ENCODE measurements at regions not wholly inside any gene's neighbourhood (a gene's known extent, or its start where the extent isn't known, plus 50 kb on each side); places are given as distances from the start of the nearest gene placed in this dataset.

DNA sequence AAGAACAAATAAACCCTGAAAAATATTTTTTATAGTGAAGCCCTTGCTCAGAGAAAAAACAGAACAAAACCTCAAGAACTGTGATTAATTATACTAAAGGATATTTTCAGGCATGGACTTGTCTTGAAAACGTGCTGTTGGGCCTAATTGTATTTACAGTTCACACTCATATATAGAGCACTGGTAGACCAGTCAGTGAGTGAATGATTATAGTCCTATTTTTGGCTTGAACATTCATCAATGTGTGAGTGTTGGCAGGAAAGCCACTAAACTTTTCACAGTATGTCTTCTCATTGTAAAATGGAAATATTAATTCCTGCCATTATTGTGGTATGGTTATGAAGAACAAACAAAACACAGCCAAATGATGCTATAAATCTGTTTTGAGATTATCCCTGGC lies 462.8 kb downstream of the KCNA4 start:
- FAIRE-seq, result no peak
- DNase-seq (ENCODE audit: insufficient read length, low spot score), result no peak
- TF ChIP-seq POLR2A (IDR thresholded peaks at IDR 0.05; ENCODE audit: low read depth, low read length) (no peak), SPI1 (IDR thresholded peaks at IDR 0.05; ENCODE audit: low read depth, low read length) (no peak), TAF1 (IDR thresholded peaks at IDR 0.05; ENCODE audit: low read depth, low read length) (no peak), POU2F2 (IDR thresholded peaks at IDR 0.05; ENCODE audit: low read depth, low read length) (no peak)

DNA sequence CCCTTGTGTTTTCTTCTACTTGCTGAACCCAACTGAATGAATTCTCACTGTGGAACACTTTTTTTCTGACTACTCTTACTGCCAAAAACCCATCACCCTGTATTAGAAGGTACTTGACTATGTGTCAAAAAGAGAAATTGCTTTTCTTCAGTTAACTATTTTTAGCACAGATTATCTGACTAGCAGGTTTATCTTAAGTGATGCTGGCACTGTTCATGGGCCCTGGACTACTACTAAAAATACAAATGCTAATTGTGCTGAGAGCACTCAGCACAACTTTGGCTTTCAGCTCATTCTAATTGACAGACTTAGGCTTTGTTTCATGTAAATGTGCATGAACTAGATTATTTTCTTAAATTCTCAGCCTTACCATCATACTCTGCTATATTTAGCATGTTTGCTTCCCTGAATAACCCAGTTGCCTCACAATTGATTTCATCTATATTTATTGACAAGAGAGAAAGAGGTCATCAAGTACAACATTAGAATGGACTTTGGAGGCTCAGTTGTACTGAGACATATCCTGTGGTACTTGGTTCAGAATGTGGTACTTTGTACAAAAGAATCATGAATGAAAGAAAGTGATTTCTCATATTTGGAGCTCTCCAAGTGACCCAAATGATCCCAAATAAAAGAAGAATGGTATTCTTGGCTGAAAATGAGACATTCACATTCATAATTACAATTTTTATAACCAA lies 478.3 kb downstream of the KCNA4 start:
- FAIRE-seq (no peak), DNase-seq (ENCODE audit: insufficient read length, low spot score) (no peak)
- TF ChIP-seq POLR2A (IDR thresholded peaks at IDR 0.05; ENCODE audit: low read depth, low read length), result no peak
- TF ChIP-seq SPI1 (IDR thresholded peaks at IDR 0.05; ENCODE audit: low read depth, low read length), result no peak
- no peak for TF ChIP-seq POLR2AphosphoS5 (IDR thresholded peaks at IDR 0.05; ENCODE audit: low read depth, low read length)

DNA sequence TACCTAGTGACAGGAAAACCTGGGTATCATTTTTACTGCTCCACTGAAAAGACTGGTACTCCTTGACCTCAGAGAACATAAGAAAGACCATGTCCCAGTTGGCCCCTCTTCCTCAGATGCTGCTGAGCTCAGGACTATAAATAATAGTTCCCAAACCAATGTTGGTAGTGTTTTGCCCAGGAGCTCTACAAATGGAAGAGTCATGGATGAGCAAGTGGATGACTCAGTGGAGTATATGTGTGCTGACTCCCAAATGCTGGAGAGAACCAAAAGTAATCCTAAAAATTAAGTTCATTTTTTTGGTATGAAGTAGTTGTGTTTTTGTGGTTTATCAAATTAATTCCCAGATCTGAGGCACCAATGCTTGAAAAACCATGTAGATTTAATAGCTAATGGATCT lies 482.0 kb downstream of the KCNA4 start:
- no peak for FAIRE-seq
- TF ChIP-seq POU2F2 (IDR thresholded peaks at IDR 0.05; ENCODE audit: low read depth, low read length), result no peak
- TF ChIP-seq POLR2AphosphoS5 (IDR thresholded peaks at IDR 0.05; ENCODE audit: low read depth, low read length), result no peak
- no peak for TF ChIP-seq PAX5 (IDR thresholded peaks at IDR 0.05; ENCODE audit: insufficient read depth, low read length, severe bottlenecking)
- no peak for TF ChIP-seq POLR2A (IDR thresholded peaks at IDR 0.05; ENCODE audit: low read depth, low read length)
- no peak for TF ChIP-seq SPI1 (IDR thresholded peaks at IDR 0.05; ENCODE audit: low read depth, low read length)
- TF ChIP-seq TAF1 (IDR thresholded peaks at IDR 0.05; ENCODE audit: low read depth, low read length), result no peak
- DNase-seq (ENCODE audit: insufficient read length, low spot score), result no peak

DNA sequence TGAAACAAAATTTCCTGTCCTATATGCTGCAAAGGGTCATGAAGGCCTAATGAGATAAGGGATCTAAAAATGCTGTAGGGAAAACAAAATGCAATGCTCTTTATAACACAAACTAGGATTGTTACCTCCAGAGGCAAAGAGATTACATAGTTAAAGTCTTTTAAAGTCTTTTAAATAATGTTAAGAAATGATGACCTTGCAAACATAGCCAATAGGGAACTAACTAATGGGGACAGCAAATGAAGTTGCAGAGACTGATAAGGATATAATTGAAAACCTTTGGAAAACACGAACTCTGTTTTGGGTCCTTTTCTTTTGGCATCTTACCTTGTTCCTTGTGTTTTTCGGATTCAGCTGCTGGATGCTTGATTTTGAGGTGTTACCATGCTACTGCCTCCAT lies 485.9 kb downstream of the KCNA4 start:
- no peak for FAIRE-seq
- DNase-seq (ENCODE audit: insufficient read length, low spot score), result no peak
- TF ChIP-seq POLR2A (IDR thresholded peaks at IDR 0.05; ENCODE audit: low read depth, low read length) (no peak), POLR2AphosphoS5 (IDR thresholded peaks at IDR 0.05; ENCODE audit: low read depth, low read length) (no peak), PAX5 (IDR thresholded peaks at IDR 0.05; ENCODE audit: insufficient read depth, low read length, severe bottlenecking) (no peak), SPI1 (IDR thresholded peaks at IDR 0.05; ENCODE audit: low read depth, low read length) (no peak), TAF1 (IDR thresholded peaks at IDR 0.05; ENCODE audit: low read depth, low read length) (no peak), POU2F2 (IDR thresholded peaks at IDR 0.05; ENCODE audit: low read depth, low read length) (no peak)

DNA sequence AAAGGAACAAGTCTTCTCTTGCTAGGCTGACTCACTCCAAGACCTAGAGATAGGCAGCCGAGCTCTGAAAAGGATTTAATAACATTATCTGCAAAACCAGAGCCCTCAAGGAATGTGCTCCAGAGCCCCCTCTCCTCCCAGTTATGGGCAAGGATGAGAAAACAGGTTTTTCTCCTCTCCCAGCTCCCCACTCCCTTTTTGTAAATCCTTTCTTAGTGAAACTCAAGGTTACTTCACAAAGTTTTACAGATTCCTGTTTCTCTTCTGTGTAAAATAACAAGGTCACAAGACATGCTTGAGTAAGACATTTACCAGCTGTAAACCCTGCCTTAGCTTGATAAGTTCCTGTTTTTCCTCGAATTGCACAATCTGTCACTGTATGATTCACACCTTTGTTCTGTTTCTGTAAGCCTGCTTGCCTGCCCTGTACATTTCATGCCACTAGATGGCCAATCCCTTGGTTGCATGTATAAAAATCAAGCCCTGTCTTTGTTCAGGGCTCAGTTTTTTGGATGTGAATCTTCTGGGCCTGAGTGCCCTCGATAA lies 489.4 kb downstream of the KCNA4 start:
- DNase-seq (ENCODE audit: insufficient read length, low spot score), result no peak
- no peak for TF ChIP-seq TAF1 (IDR thresholded peaks at IDR 0.05; ENCODE audit: low read depth, low read length)
- no peak for TF ChIP-seq POLR2AphosphoS5 (IDR thresholded peaks at IDR 0.05; ENCODE audit: low read depth, low read length)
- TF ChIP-seq POLR2A (IDR thresholded peaks at IDR 0.05; ENCODE audit: low read depth, low read length), result no peak
- TF ChIP-seq PAX5 (IDR thresholded peaks at IDR 0.05; ENCODE audit: insufficient read depth, low read length, severe bottlenecking), result no peak
- no peak for TF ChIP-seq SPI1 (IDR thresholded peaks at IDR 0.05; ENCODE audit: low read depth, low read length)
- TF ChIP-seq POU2F2 (IDR thresholded peaks at IDR 0.05; ENCODE audit: low read depth, low read length), result no peak
- FAIRE-seq, result no peak

DNA sequence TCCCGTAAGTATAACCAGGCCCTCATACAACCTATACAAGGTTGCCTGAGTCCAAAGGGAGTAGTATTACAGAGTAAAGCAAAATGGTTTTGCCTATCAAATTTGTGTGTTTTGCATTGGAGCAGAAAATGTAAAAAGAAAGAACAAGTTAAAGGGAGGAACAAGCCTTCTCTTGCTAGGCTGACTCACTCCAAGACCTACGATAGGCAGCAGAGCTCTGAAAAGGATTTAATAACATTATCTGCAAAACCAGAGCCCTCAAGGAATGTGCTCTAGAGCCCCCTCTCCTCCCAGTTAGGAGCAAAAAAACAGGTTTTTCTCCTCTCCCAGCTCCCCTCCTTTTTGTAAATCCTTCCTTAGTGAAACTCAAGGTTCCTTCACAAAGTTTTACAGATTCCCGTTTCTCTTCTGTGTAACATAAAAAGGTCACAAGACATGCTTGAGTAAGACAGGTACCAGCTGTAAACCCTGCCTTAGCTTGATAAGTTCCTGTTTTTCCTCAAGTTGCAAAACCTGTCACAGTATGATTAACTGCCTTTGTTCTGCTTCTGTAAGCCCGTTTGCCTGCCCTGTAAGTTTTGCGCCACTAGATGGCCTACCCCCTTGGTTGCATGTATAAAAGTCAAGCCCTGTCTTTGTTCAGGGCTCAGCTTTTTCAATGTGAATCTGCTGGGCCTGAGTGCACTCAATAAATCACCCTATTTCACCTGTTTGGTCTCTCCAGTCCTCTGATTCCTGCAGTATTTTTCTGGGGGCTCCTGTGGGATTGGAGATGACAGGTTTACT lies 498.2 kb downstream of the KCNA4 start:
- TF ChIP-seq POLR2A (IDR thresholded peaks at IDR 0.05; ENCODE audit: low read depth, low read length) (no peak), POLR2AphosphoS5 (IDR thresholded peaks at IDR 0.05; ENCODE audit: low read depth, low read length) (no peak), SPI1 (IDR thresholded peaks at IDR 0.05; ENCODE audit: low read depth, low read length) (no peak), POU2F2 (IDR thresholded peaks at IDR 0.05; ENCODE audit: low read depth, low read length) (no peak), TAF1 (IDR thresholded peaks at IDR 0.05; ENCODE audit: low read depth, low read length) (no peak), PAX5 (IDR thresholded peaks at IDR 0.05; ENCODE audit: insufficient read depth, low read length, severe bottlenecking) (no peak)
- FAIRE-seq (peak; percentile 13), DNase-seq (ENCODE audit: insufficient read length, low spot score) (no peak)

DNA sequence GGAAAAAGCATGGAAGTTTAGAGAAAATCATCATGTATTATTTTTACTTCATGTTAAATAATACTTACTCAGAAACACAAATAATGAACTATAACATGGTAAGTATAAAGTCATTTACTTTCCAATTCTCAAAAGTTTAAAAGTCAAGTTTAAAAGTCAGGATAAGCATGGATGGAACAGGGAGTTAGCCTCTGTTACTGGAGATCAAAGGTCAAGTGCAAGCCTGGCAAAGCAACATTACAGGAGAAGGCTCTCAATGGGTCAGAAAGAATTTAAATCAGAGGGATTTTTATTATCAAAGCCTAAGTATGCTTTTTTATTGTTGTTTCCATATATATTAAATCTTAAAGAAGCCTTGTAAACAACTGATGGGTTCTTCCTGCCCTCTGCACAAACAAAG lies 505.4 kb downstream of the KCNA4 start:
- TF ChIP-seq POLR2AphosphoS5 (IDR thresholded peaks at IDR 0.05; ENCODE audit: low read depth, low read length), result no peak
- no peak for TF ChIP-seq SPI1 (IDR thresholded peaks at IDR 0.05; ENCODE audit: low read depth, low read length)
- no peak for TF ChIP-seq PAX5 (IDR thresholded peaks at IDR 0.05; ENCODE audit: insufficient read depth, low read length, severe bottlenecking)
- TF ChIP-seq POLR2A (IDR thresholded peaks at IDR 0.05; ENCODE audit: low read depth, low read length), result no peak
- no peak for TF ChIP-seq TAF1 (IDR thresholded peaks at IDR 0.05; ENCODE audit: low read depth, low read length)
- no peak for TF ChIP-seq POU2F2 (IDR thresholded peaks at IDR 0.05; ENCODE audit: low read depth, low read length)
- FAIRE-seq, result no peak
- no peak for DNase-seq (ENCODE audit: insufficient read length, low spot score)

DNA sequence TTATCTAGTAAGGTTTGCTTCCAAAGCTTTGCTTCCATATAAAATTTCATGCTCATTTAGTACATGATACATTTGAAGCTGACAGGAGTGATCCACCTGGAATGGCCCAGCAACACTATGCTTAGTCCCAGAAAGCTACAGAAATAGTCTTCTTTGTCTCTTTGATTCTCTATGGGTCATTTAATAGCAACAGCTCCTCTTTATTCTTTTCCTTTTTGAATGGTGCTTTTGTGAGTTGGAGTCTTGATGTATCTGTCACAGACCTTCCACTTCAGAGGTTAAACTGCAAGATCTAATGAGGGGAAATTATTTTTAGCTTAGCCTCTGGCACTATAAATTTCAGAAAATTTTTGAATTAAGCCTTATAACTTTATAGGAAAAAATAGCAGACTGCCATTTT lies 509.5 kb downstream of the KCNA4 start:
- FAIRE-seq, result no peak

DNA sequence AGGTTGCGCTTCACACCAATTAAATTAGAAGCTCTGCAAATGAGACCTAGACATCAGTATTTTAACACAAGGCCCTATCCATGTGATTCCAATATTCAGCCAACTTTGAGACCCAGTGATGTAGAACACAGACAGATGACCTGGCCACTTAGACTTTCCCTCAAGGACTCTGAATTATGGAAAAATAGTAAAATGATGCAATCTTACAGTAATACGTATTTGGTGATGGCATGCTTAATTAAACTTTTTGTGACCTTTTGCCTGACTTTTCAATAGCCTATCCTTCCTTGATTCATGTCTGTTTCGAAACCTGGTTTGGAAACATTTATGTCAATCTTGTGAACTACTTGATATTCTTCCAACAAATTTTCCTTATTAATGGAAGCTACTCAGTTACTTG lies 521.2 kb downstream of the KCNA4 start:
- no peak for TF ChIP-seq POLR2AphosphoS5 (IDR thresholded peaks at IDR 0.05; ENCODE audit: low read depth, low read length)
- TF ChIP-seq SPI1 (IDR thresholded peaks at IDR 0.05; ENCODE audit: low read depth, low read length), result no peak
- TF ChIP-seq TAF1 (IDR thresholded peaks at IDR 0.05; ENCODE audit: low read depth, low read length), result no peak
- TF ChIP-seq POU2F2 (IDR thresholded peaks at IDR 0.05; ENCODE audit: low read depth, low read length), result no peak
- no peak for TF ChIP-seq POLR2A (IDR thresholded peaks at IDR 0.05; ENCODE audit: low read depth, low read length)
- TF ChIP-seq PAX5 (IDR thresholded peaks at IDR 0.05; ENCODE audit: insufficient read depth, low read length, severe bottlenecking), result no peak
- no peak for FAIRE-seq

More for the DNA sequence above, 509.5 kb downstream of the KCNA4 start:
- no peak for TF ChIP-seq POLR2AphosphoS5 (IDR thresholded peaks at IDR 0.05; ENCODE audit: low read depth, low read length)
- no peak for TF ChIP-seq TAF1 (IDR thresholded peaks at IDR 0.05; ENCODE audit: low read depth, low read length)
- no peak for TF ChIP-seq POU2F2 (IDR thresholded peaks at IDR 0.05; ENCODE audit: low read depth, low read length)
- no peak for TF ChIP-seq SPI1 (IDR thresholded peaks at IDR 0.05; ENCODE audit: low read depth, low read length)
- no peak for TF ChIP-seq POLR2A (IDR thresholded peaks at IDR 0.05; ENCODE audit: low read depth, low read length)
- TF ChIP-seq PAX5 (IDR thresholded peaks at IDR 0.05; ENCODE audit: insufficient read depth, low read length, severe bottlenecking), result no peak
- DNase-seq (ENCODE audit: insufficient read length, low spot score), result no peak

More for the DNA sequence above, 521.2 kb downstream of the KCNA4 start:
- no peak for DNase-seq (ENCODE audit: insufficient read length, low spot score)
